ENCODE measurements at regions not wholly inside any gene's neighbourhood (a gene's known extent, or its start where the extent isn't known, plus 50 kb on each side); places are given as distances from the start of the nearest gene placed in this dataset.
A peak's percentile ranks its signal among the peaks of the same experiment; 100 is the strongest.
"Not testable (repeated sequence)": the region's sequence is repeated elsewhere in the genome, so short reads cannot be mapped to it uniquely, and the experiment has no call there.

DNA sequence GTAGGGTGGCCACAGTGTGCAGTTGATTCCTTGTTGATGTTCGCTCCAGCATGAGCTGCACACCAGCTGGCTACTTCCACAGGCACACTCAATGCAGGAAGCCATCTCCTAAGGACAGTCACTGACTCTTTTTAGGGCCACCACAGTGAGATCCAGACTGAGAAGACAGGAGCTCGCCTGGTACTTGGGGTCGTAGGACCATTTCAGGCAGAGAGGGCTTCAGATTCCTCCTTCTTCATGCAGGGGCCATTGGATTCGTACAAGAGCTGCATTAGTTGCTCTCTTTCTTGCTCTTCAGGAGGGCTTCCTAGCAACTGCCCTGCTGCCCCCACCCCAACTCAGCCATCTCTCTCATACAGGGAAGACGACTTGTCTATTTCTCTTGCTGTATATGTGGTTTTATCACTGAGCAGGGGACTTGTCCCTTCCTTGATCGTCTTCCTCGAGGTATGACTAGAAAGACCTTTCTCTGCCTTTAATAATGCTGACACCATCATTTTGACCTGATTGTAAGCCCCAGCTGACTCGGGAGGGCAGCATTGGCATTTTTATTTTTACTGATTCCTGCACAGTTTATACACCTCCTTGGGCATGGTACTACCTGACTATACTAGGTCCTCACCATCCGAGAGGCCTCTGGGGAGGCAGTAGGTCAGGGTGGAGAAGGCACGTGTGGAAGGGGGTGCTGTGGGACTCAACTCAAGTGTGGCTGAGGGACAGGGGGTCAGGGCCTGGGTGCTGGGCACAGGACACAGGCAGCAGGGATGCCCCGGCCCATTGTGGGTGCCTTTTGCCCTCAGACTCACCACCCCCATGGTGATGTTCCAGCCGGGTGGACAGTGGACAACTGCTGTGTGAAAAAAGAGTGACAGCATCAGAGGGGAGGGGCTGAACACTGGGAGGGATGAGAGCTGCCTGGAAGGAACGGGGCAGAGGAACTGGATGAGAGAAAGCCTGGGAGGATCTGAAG, 136.7 kb upstream of the ZNF746 start:
- no peak for DNase-seq (ENCODE audit: low read depth)

DNA sequence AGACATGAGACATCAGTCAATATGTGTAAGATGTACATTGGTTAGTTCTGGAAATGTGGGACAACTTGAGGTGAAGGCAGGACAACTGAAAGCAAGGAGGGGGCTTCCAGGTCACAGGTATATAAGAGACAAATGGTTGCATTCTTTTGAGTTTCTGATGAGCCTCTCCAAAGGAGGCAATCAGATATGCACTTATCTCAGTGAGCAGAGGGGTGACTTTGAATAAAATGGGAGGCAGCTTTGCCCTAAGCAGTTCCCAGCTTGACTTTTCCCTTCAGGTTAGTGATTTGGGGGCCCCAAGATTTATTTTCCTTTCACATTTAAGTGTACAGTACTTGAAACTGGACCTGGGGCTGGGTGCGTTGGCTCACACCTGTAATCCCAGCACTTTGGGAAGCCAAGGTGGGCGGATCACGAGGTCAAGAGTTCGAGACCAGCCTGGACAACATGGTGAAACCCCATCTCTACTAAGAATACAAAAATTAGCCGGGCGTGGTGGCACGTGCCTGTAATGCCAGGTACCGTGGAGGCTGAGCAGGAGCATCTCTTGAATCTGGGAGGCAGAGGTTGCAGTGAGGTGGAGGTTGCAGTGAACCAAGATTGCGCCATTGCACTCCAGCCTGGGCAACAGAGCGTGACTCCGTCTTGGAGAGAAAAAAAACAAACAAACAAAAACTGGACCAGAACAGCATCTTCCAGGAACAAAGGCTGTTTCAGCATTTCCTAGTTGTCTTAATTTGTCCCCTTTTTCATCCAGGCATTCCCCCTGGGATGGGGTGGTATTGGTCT, 130.9 kb upstream of the ZNF746 start:
- DNase-seq (ENCODE audit: low read depth), result not testable (repeated sequence)

GRCh38 chr7:149627911-149628310, 130.3 kb upstream of the ZNF746 start:
- DNase-seq (ENCODE audit: low read depth), result no peak

GRCh38 chr7:149626972-149627371, 129.4 kb upstream of the ZNF746 start:
- DNase-seq (ENCODE audit: low read depth), result no peak

GRCh38 chr7:149625947-149626392, 128.4 kb upstream of the ZNF746 start:
- no peak for DNase-seq (ENCODE audit: low read depth)

GRCh38 chr7:149625340-149625946, 127.8 kb upstream of the ZNF746 start:
- DNase-seq (ENCODE audit: low read depth), result no peak

GRCh38 chr7:149624419-149625339, 127.1 kb upstream of the ZNF746 start:
- DNase-seq (ENCODE audit: low read depth), result peak; percentile 43

- DNase-seq (ENCODE audit: low read depth), result no peak
These were observed 126.4 kb upstream of the ZNF746 start for GRCh38 chr7:149624006-149624405.

DNA sequence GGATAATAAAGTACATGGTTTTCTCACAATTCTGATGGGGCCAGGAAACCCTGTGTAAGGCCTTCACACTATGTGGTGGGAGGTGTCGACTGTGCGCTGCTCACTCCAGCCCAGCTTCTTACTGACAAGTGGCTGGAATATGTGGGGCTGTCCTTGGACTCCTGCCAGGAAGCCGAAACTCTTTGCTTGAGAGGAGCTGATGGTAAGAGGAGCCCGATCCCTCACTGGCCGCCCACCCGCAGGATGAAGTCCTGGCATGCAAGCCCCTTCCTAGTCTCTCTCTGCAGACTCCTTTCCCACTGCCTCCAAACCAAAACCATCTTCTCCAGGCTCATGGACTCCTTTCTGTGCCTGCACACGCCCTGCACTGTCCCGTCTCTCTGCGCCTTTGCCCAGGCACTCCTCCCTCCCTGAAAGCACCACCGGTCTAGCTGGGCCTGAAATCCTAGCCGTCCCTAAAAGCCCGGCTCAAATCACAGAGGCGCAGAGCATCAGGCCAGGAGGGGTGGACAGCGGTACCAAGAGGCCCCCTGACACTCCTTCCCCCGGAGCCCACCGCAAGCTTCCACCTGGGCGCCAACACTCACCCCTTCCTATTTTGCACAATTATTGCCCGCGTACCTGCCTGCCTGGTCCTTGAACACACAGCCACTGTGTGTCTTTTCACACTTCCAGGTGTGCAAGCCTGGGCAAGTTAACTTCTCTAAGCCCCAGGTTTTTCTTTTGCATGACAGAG, 125.8 kb upstream of the ZNF746 start:
- peak; percentile 30 for DNase-seq (ENCODE audit: low read depth)

- DNase-seq (ENCODE audit: low read depth), result no peak
These were observed 125.0 kb upstream of the ZNF746 start for GRCh38 chr7:149622444-149623210.

DNA sequence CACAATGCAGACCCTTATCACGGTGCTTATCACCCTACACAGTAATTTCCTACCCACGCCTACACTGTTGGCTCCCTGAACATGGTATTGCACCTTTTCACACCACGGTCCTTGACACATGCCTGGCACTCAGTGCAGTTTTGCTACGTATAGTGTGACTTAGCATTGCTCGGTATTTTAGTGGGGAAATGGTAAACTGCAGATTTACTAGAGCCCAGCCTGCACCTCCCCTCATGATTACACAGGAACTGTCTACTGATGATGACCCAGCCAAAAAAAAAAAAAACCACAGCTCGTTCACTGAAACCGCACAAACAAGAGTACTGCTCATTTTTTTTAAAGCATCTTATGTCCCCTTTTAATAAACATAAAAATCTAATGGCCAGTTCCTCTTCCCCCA, 124.2 kb upstream of the ZNF746 start:
- DNase-seq (ENCODE audit: low read depth), result no peak

DNA sequence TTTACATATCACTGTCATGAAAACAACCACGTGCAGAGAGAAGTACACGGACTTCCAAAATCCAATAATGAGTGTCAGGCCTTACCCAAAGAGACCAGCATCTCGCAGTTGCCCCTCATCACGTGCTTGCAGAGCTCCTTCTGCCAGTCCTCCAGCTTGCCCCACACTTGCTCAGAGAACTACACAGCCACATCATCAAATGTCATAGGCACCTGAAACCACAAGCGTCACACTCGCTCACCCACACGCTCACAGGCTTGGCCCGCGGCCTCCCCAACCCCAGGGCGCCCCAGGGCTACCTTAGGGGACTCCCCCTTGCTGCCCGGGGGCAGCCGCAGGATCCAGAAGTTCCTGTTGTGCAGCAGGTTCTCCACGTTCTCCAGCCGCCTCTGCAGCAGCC, 123.4 kb upstream of the ZNF746 start:
- DNase-seq (ENCODE audit: low read depth), result no peak

GRCh38 chr7:149616898-149617297, 119.3 kb upstream of the ZNF746 start:
- DNase-seq (ENCODE audit: low read depth), result no peak

- DNase-seq (ENCODE audit: low read depth), result no peak
These were observed 118.2 kb upstream of the ZNF746 start for GRCh38 chr7:149615690-149616270.

DNA sequence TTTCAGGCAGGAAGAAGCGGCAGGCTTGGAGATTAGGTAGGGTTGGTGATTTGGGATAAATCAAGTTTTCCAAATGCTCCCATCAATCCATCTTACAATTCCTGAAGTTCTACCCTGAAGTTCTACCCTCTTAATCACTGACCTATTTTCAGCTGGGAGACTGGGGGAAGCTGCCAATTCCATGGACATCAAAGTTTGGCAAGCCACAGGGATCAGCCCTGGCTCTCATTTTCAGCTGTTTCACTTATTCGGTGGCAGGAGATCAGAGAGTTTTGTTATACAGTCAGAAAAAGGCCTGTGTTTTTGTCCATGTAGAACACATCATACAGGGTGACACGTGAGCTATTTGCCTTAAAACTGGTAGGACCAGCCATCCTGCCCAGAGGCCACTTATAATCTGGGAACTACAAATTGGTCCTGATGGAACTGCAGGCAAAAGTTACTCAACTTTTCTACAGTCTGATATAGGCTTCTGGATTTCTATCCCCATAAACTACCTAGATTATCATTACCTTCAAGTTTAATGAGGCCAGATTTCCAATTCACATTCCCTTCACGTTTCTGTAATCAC, 112.9 kb upstream of the ZNF746 start:
- no peak for DNase-seq (ENCODE audit: low read depth)

DNA sequence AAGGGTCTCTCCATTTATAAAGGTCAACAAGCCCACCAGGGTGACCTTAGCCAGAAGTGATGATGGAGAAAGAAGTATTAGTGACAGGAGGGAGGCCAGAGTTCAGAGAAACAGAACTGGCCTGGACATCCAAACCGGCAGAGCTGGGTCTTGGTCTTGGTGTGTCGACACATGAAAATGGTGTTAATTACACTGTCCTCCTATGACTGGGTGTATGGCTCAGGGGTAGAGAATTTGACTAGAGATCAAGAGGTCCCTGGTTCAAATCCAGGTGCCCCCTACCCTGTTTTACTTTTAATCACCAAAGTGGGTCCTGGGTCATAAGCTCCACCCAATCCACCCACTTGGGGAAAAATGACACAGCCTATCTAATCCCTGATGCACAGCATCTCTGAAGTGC, 110.6 kb upstream of the ZNF746 start:
- DNase-seq (ENCODE audit: low read depth), result no peak

GRCh38 chr7:149607683-149608082, 110.1 kb upstream of the ZNF746 start:
- no peak for DNase-seq (ENCODE audit: low read depth)

- no peak for DNase-seq (ENCODE audit: low read depth)
These were observed 109.2 kb upstream of the ZNF746 start for GRCh38 chr7:149606826-149607225.

GRCh38 chr7:149605696-149606095, 108.1 kb upstream of the ZNF746 start:
- DNase-seq (ENCODE audit: low read depth), result no peak
